ENCODE measurements at regions not wholly inside any gene's neighbourhood (a gene's known extent, or its start where the extent isn't known, plus 50 kb on each side); places are given as distances from the start of the nearest gene placed in this dataset.
A peak's percentile ranks its signal among the peaks of the same experiment; 100 is the strongest.
"Not testable (repeated sequence)": the region's sequence is repeated elsewhere in the genome, so short reads cannot be mapped to it uniquely, and the experiment has no call there.

DNA sequence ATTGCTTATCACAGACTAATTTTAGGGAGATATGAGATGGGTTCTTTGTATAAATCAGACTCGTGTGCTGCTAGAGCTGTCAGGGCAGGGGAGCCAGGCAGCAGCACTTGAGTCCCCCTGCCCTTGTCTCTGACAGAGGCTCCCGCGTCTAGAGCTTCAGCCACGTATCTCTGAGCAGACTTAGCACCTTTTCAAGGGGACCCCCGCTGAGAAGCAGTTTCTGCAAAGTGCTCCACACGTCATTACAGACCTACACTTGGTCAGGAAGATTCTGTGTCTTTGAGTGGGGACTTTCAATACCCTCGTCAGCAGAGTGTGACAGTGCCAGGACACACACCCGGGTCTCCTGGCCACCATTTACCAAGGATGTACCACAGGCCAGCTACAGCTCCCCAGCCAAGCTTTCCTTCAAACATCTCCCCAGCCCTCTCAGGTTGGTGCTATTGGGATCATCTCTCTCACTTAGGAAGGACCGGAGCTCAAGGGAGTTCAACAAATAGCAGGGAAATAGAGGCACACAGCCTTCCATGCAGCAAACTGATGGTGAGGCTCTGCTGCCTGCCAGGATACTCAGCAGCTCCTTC lies 312.3 kb downstream of the BCL2L11 start:
- H3K27ac Mint-ChIP-seq; H3K9me3 Mint-ChIP-seq; H3K27me3 Mint-ChIP-seq (ENCODE audit: low read depth); H3K4me3 Mint-ChIP-seq: not testable (repeated sequence)
- Mint-ChIP-seq H3K4me1 (ENCODE audit: low read depth) (peaks cover 20% of the 10 kb centered on the region), H3K36me3 (ENCODE audit: low read depth) (peaks cover 19% of the 10 kb centered on the region)

GRCh38 chr2:111433892-111434607 lies 313.3 kb downstream of the BCL2L11 start:
- not testable (repeated sequence) for H3K27me3 Mint-ChIP-seq (ENCODE audit: low read depth); H3K27ac Mint-ChIP-seq; H3K9me3 Mint-ChIP-seq; H3K4me3 Mint-ChIP-seq; H3K36me3 Mint-ChIP-seq (ENCODE audit: low read depth)
- H3K4me1 Mint-ChIP-seq (ENCODE audit: low read depth), result peaks cover 16% of the 10 kb centered on the region

DNA sequence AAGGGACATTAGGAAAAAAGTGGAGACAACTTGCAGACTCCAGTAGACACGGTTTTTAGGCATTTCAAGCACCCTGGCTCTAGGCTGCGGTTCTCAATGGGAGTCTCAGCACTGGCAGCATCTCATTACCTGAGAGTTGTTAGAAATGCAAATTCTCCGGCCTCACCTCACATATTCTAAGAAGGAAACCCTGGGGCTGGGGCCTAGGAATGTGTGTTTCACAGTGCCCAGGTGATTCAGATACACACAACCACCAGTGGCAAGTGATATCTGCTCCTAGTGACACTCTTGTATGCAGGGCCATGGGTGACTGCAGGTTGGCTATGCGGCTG lies 313.9 kb downstream of the BCL2L11 start:
- not testable (repeated sequence) for H3K9me3 Mint-ChIP-seq; H3K27me3 Mint-ChIP-seq (ENCODE audit: low read depth); H3K4me3 Mint-ChIP-seq; H3K36me3 Mint-ChIP-seq (ENCODE audit: low read depth); H3K27ac Mint-ChIP-seq
- H3K4me1 Mint-ChIP-seq (ENCODE audit: low read depth), result peaks cover 13% of the 10 kb centered on the region

DNA sequence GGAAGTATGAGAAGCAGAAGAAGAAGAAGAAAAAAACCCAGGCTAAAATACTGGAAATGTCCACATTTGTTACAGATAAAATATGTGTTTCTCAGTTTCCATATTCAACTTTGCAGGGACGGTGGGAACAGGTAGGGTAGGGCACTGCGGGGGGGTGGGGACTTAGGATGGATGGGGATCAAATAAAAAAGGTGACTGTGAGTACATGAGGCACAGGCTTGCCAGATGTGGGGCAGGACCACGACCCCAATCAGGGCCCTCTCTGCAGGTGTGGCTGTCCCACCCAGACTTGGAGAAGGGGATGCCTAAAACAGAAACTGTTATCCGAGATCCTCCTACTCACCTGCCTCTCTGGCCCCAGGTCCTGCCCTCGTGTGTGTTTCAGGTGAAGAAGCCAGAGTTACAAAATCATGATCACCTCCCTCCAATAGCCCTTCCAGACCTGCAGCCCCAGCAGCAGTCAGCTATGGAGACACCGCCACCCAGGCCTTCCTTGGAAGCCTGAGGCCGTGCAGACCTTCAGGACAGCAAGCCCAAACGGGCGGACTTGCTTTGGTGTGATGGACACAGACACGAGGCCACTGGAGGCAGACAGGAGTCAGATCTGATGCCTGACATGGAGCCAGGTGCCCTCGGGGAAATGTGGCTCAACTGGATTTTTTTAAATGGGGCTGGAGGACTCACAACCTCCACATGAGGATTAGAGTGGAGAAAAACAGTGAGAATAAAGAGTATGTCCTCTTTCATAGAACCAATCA lies 315.0 kb downstream of the BCL2L11 start:
- not testable (repeated sequence) for H3K9me3 Mint-ChIP-seq; H3K4me3 Mint-ChIP-seq; H3K27ac Mint-ChIP-seq; H3K27me3 Mint-ChIP-seq (ENCODE audit: low read depth); H3K36me3 Mint-ChIP-seq (ENCODE audit: low read depth)
- peaks cover 13% of the 10 kb centered on the region for H3K4me1 Mint-ChIP-seq (ENCODE audit: low read depth)

DNA sequence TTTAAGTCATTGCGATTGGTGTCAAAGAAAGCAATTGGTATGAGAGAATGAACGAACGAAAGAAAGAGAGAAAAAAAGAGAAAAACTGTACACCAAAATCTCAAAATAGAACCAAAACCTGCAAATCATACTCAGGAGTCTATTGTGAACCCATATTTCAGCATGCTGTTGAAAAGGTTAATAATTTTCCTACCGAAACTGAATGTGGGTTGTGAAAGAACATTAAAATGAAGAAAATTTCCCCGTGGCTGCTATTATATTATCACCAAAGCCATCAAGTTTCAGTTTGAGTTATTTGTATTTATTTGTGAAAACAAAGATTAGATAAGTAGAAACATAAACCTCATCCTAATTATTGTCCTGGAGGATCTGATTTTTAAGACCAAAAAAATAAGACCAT lies 315.7 kb downstream of the BCL2L11 start:
- peaks cover 13% of the 10 kb centered on the region for H3K4me1 Mint-ChIP-seq (ENCODE audit: low read depth)
- not testable (repeated sequence) for H3K27ac Mint-ChIP-seq; H3K9me3 Mint-ChIP-seq; H3K36me3 Mint-ChIP-seq (ENCODE audit: low read depth); H3K27me3 Mint-ChIP-seq (ENCODE audit: low read depth); H3K4me3 Mint-ChIP-seq

DNA sequence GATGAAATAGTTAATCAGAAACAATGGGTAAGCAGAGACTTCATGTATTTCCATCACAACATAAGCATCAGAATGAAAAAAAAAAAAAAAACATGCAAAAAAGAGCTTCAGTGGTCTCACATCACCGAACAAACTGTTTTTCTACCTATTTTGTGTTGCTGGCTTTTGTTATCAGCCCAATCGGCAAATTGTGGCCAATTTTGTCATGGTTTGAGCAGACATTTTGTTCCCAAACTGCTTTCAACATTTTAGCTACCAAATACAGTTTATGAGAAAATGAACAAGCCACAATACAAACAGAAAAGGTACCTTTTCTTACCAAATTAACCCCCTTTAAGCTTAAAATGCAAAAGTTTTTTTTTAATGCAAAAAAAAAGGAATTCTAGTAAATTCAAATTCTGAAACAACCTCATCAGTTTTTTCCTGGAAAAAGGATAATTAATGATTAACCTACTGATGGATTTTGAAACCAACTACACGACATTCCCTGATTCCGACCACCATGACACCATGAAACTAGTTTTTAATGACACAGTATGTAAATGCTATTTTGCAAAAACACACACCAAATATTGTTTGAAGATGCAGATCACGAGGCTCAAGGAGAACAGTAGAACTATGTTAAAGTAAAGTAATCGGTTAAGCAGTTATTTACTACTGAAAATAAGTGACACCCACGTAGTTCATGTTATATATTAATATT lies 316.7 kb downstream of the BCL2L11 start:
- not testable (repeated sequence) for H3K9me3 Mint-ChIP-seq; H3K27ac Mint-ChIP-seq; H3K4me3 Mint-ChIP-seq; H3K36me3 Mint-ChIP-seq (ENCODE audit: low read depth); H3K4me1 Mint-ChIP-seq (ENCODE audit: low read depth); H3K27me3 Mint-ChIP-seq (ENCODE audit: low read depth)

DNA sequence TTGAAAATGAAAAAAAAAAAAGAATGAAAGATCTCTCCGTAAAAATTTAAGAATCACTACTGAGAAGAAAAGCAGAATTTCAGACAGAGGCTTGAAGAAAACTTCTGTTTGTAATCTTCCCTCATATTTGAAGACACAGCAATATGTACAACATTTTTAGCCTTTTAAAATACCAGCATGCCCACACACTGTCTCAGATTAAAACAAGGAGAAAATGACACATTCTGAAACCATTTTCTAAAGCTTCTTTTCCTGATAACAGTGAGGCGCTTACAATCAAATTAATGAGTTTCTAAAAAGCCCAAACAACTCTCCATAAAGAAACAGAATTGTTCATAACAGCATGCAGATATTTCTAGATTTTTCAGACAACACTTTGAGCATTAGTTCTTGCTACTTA lies 317.4 kb downstream of the BCL2L11 start:
- H3K36me3 Mint-ChIP-seq (ENCODE audit: low read depth); H3K4me3 Mint-ChIP-seq; H3K27ac Mint-ChIP-seq; H3K9me3 Mint-ChIP-seq; H3K27me3 Mint-ChIP-seq (ENCODE audit: low read depth); H3K4me1 Mint-ChIP-seq (ENCODE audit: low read depth): not testable (repeated sequence)

DNA sequence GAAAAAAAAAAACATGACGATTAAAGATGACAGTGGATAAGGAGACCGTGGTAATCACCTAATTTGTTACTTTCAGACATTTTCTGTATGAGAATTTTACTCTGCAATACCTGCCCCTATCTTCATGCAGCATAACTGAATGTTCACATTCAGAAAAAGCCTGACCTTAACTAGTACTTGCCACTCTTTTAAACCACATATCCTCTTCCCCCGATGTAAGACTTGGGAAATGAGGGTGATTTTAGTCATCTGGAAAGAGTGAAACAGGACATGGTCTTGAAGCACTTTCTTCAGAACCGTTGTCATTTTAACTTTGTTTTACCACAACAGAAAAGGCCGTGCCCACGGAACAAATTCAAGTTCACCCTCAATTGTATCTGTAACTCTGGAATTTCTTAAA lies 318.5 kb downstream of the BCL2L11 start:
- H3K4me1 Mint-ChIP-seq (ENCODE audit: low read depth); H3K36me3 Mint-ChIP-seq (ENCODE audit: low read depth); H3K9me3 Mint-ChIP-seq; H3K27me3 Mint-ChIP-seq (ENCODE audit: low read depth): not testable (repeated sequence)
- Mint-ChIP-seq H3K4me3 (peak overlapping the region; percentile 14), H3K27ac (peak overlapping the region; percentile 59)

- not testable (repeated sequence) for H3K9me3 Mint-ChIP-seq; H3K36me3 Mint-ChIP-seq (ENCODE audit: low read depth); H3K27ac Mint-ChIP-seq; H3K4me1 Mint-ChIP-seq (ENCODE audit: low read depth); H3K27me3 Mint-ChIP-seq (ENCODE audit: low read depth); H3K4me3 Mint-ChIP-seq
These were observed 320.9 kb downstream of the BCL2L11 start for GRCh38 chr2:111441614-111442013.

DNA sequence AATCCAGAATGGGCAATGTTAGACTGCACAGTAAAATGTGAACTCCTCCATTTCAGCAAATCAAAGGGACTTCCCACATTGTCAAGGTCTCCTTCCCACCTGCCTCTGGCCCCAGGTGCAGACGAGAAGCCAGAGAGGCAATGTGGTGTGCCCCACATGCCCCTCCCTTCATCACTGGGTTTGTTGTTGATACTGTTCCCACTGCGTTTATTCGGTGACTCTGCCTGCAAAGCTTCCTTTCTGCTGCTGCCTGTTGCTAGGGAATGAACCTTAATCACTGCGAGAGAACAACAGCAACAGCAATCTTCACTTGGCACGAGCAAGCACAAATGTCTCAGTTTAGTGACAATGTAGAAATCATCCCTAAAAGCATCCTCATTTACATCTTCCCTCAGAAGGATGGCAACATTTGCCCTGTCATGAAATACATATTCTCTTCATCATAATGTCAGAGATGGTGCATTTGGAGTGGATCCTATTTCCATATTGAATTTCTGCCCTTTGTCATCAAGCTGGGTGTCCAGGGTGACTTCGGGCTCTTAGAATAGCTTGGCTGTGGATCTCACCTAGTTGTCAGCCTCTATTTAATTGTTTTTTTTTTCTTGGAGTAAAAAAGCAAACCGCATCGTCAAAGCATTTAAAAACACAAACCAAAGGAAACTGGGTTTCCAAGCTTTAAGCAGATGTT lies 322.2 kb downstream of the BCL2L11 start:
- not testable (repeated sequence) for H3K36me3 Mint-ChIP-seq (ENCODE audit: low read depth); H3K27me3 Mint-ChIP-seq (ENCODE audit: low read depth); H3K9me3 Mint-ChIP-seq; H3K4me3 Mint-ChIP-seq; H3K4me1 Mint-ChIP-seq (ENCODE audit: low read depth); H3K27ac Mint-ChIP-seq

DNA sequence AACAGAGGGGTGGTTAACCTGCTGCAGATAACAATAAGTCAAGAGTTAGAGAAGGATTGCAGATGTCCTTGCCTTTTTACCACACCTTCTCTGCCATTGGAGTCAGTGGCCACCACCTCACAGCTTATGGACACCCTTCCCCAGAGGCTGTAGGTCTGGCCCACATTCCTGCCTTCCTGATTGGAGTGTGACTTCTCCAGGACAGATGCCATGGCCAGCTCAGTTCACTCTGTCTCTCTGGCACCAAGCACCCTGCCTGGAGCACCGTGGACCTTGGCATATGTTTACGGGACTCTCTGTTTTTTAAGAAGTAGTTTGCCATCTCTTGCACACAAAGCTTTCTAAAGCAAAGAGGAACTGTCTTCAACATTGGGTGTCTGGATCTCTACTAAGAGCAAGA lies 323.8 kb downstream of the BCL2L11 start:
- not testable (repeated sequence) for H3K9me3 Mint-ChIP-seq; H3K36me3 Mint-ChIP-seq (ENCODE audit: low read depth); H3K4me1 Mint-ChIP-seq (ENCODE audit: low read depth); H3K27ac Mint-ChIP-seq; H3K4me3 Mint-ChIP-seq; H3K27me3 Mint-ChIP-seq (ENCODE audit: low read depth)

DNA sequence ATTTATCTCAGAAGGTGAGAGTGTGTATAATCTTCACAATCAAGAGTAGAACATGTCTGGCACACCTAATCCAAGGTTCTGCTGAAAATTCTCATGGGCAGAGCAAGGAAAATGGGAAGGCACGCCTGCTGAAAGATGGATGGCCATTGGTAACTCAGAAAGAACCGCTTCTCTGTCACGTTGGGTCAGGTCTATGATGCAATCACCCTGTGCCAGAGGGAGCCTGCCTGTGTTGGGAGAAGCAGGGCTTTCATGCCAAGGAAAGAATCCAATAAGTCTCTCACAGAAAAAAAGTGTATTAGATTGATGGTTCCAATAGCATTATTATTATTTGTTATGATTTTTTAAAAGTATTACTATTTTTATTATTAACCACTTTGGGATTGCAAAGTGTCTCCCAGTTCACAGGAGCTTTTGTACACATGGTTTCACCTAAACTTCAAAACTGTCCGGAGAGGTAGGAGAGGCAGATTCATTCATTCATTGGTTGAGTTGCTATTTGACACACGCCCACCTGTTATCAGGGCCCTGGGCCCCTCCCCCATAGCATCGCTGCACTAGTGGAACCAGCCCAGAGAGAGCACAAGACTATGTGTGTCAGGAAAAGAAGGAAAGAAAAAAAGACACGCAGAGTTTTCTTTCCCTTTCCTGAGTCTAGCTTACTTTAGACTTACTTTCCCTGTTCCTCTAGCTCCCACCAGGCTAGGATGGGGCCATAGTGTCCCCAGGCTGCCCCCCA lies 324.6 kb downstream of the BCL2L11 start:
- H3K27ac Mint-ChIP-seq; H3K36me3 Mint-ChIP-seq (ENCODE audit: low read depth); H3K9me3 Mint-ChIP-seq; H3K4me1 Mint-ChIP-seq (ENCODE audit: low read depth); H3K4me3 Mint-ChIP-seq; H3K27me3 Mint-ChIP-seq (ENCODE audit: low read depth): not testable (repeated sequence)

DNA sequence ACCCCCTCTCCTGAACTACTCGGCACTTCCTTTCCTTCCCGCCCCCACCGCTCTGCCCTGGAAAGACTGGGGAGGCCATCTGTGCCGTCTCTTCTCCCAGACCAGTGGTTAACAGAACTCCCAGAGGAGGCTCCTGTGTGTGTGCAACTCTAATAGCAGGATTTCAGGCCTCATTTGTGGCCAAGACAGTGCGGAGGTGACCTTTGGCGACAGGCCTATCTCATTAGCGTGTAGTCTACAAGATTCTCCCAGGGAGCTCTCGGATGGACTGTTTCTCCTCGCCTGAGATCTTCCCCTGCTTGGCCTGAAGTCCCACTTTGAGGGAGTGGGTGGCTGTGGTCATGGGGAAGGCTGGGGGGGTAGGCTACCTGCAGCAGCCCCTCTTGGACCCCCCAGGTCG lies 325.2 kb downstream of the BCL2L11 start:
- H3K4me3 Mint-ChIP-seq; H3K4me1 Mint-ChIP-seq (ENCODE audit: low read depth); H3K27me3 Mint-ChIP-seq (ENCODE audit: low read depth); H3K27ac Mint-ChIP-seq; H3K36me3 Mint-ChIP-seq (ENCODE audit: low read depth); H3K9me3 Mint-ChIP-seq: not testable (repeated sequence)

- not testable (repeated sequence) for H3K4me3 Mint-ChIP-seq; H3K4me1 Mint-ChIP-seq (ENCODE audit: low read depth); H3K36me3 Mint-ChIP-seq (ENCODE audit: low read depth); H3K27ac Mint-ChIP-seq; H3K9me3 Mint-ChIP-seq; H3K27me3 Mint-ChIP-seq (ENCODE audit: low read depth)
These were observed 326.8 kb downstream of the BCL2L11 start for GRCh38 chr2:111447482-111447881.

Measured in T-helper 1 cell treated with Interleukin-12 subunit alpha and Interleukin-12 subunit beta and Interleukin-4 antibody, amounts not matched to agents 30 μg/mL and 1 μg/mL, for 36 hours (primary cell).